GM12878 (cell line): ENCODE measurements at regions not wholly inside any gene's neighbourhood (a gene's known extent, or its start where the extent isn't known, plus 50 kb on each side); places are given as distances from the start of the nearest gene placed in this dataset.

Source experiments
- ATAC-seq: fragments of 200-7000 bp; cut with Tn5 transposase; 3 replicates; pipeline ENCODE4 v1.9.1; 2020; ENCODE audit warnings: mild to moderate bottlenecking, moderate library complexity
- BruUV-seq: library from RNA; stranded (reverse); fragments of 400-500 nt; replicated peaks from 2 replicates; lab custom pipeline; 2021; lab: Mats Ljungman, UMichigan
- CTCF ChIA-PET: fragments of 300-600 bp; sonication (Branson Sonifier 250); formaldehyde crosslinking; extraction: SDS; loops from one replicate; lab custom pipeline; 2021; ENCODE audit warnings: inconsistent platforms; lab: Yijun Ruan, JAX
- POLR2A ChIA-PET: fragments of 350-600 bp; formaldehyde crosslinking; extraction: SDS; loops from one replicate; lab custom pipeline; 2021; ENCODE audit warnings: inconsistent platforms; lab: Charles Lee
- RAD21 ChIA-PET: fragments of 300-600 bp; sonication (Branson Sonifier 250); formaldehyde crosslinking; loops from one replicate; lab custom pipeline; 2023; ENCODE audit warnings: antibody characterized with exemption; ENCODE audit not compliant: unreplicated experiment; lab: Charles Lee
- SMC1A ChIA-PET: fragments of 300-600 bp; sonication (Branson Sonifier 250); formaldehyde crosslinking; loops from one replicate; lab custom pipeline; 2023; ENCODE audit not compliant: unreplicated experiment, uncharacterized antibody; lab: Charles Lee
- DNase-seq: peaks from one replicate; pipeline ENCODE4 v3.0.0-alpha.2; 2011; ENCODE audit warnings: low read depth, low spot score
- FAIRE-seq: peaks from 3 replicates; lab custom pipeline; 2011; peaks lifted over from hg19 to GRCh38; lab: Jason Lieb, UNC
- H2AFZ ChIP-seq: 2 replicates; pipeline ENCODE4 v1.6.0; 2011; ENCODE audit warnings: low read depth, low read length, control low read depth; ENCODE audit not compliant: control insufficient read depth
- H3K27ac ChIP-seq: 2 replicates; pipeline ENCODE4 v1.5.1; 2011; ENCODE audit warnings: control low read depth; ENCODE audit not compliant: control insufficient read depth, insufficient read depth
- H3K27me3 ChIP-seq, 2 experiments: replicated peaks in 1 of 2; 2 replicates each; pipeline versions ENCODE4 v1.6.0 to v1.6.1; 2011; ENCODE audit warnings: low read length in 1 of 2; ENCODE audit not compliant: control insufficient read depth in 2 of 2, insufficient read depth in 2 of 2
- H3K36me3 ChIP-seq, 2 experiments: 2 replicates each; pipeline ENCODE4 v1.5.1; 2011; ENCODE audit warnings: low read length in 1 of 2; ENCODE audit not compliant: control insufficient read depth in 2 of 2, insufficient read depth in 2 of 2
- H3K4me1 ChIP-seq: 2 replicates; pipeline ENCODE4 v1.6.1; 2011; ENCODE audit warnings: mild to moderate bottlenecking, low read length, moderate library complexity, mixed read lengths; ENCODE audit not compliant: control insufficient read depth, insufficient read depth
- H3K4me2 ChIP-seq: 2 replicates; pipeline ENCODE4 v1.6.0; 2011; ENCODE audit warnings: control low read depth; ENCODE audit not compliant: control insufficient read depth, insufficient read depth
- H3K4me3 ChIP-seq: fragments of 200-600 bp; sonication (generic); 2 replicates; pipeline ENCODE4 v1.5.1; 2016
- H3K79me2 ChIP-seq: 2 replicates; pipeline ENCODE4 v1.6.0; 2011; ENCODE audit warnings: low read length; ENCODE audit not compliant: control insufficient read depth, insufficient read depth
- H3K9ac ChIP-seq: 2 replicates; pipeline ENCODE4 v1.8.0; 2011; ENCODE audit warnings: low read length, control low read depth, mixed read lengths; ENCODE audit not compliant: control insufficient read depth, insufficient read depth
- H3K9me3 ChIP-seq: replicated peaks from 3 replicates; pipeline ENCODE4 v1.5.1; 2011; ENCODE audit warnings: mild to moderate bottlenecking, low read length; ENCODE audit not compliant: control insufficient read depth, insufficient read depth
- H4K20me1 ChIP-seq: 2 replicates; pipeline ENCODE4 v1.6.0; 2011; ENCODE audit not compliant: control insufficient read depth, insufficient read depth
- ASH2L ChIP-seq: fragments of 300-600, 200-600 bp; sonication (generic); IDR thresholded peaks from 2 replicates; pipeline ENCODE4 v1.6.1; 2017; ENCODE audit warnings: low read depth, mild to moderate bottlenecking, borderline replicate concordance
- ATF3 ChIP-seq: IDR thresholded peaks from 2 replicates; pipeline ENCODE4 v1.6.1; 2011; ENCODE audit warnings: low read depth, mild to moderate bottlenecking, low read length, moderate library complexity, borderline replicate concordance; ENCODE audit errors: extremely low read depth
- BCLAF1 ChIP-seq: fragments of 450-650 bp; IDR thresholded peaks from 2 replicates; pipeline ENCODE4 v1.6.1; 2017; ENCODE audit warnings: antibody characterized with exemption, mild to moderate bottlenecking, moderate library complexity
- EED ChIP-seq: sonication (generic); IDR thresholded peaks from 2 replicates; pipeline ENCODE4 v1.6.1; 2016; ENCODE audit warnings: antibody characterized with exemption, low read depth
- ETV6 ChIP-seq, 2 experiments: fragments of 450-650 bp in 1 of 2; IDR thresholded peaks in 1 of 2; conservative IDR thresholded peaks in 1 of 2; 2 replicates each; pipeline ENCODE4 v1.6.1; 2014; ENCODE audit warnings: antibody characterized with exemption in 1 of 2, borderline replicate concordance in 1 of 2, low read depth in 1 of 2, mild to moderate bottlenecking in 1 of 2, moderate library complexity in 1 of 2
- GATAD2B ChIP-seq: fragments of 450-650 bp; conservative IDR thresholded peaks from 2 replicates; pipeline ENCODE4 v1.6.1; 2017; ENCODE audit warnings: low read depth, mild to moderate bottlenecking, moderate library complexity
- JUNB ChIP-seq: IDR thresholded peaks from 2 replicates; pipeline ENCODE4 v1.6.1; 2016; ENCODE audit warnings: antibody characterized with exemption, mild to moderate bottlenecking
- KDM1A ChIP-seq: fragments of 200-600 bp; sonication (generic); IDR thresholded peaks from 2 replicates; pipeline ENCODE4 v1.6.1; 2016; ENCODE audit warnings: borderline replicate concordance
- LARP7 ChIP-seq: fragments of 450-650 bp; IDR thresholded peaks from 2 replicates; pipeline ENCODE4 v1.6.1; 2017; ENCODE audit warnings: mild to moderate bottlenecking
- MTA2 ChIP-seq: fragments of 450-650 bp; IDR thresholded peaks from 2 replicates; pipeline ENCODE4 v1.6.1; 2016; ENCODE audit warnings: low read depth, mild to moderate bottlenecking, moderate library complexity
- MTA3 ChIP-seq: IDR thresholded peaks from 2 replicates; pipeline ENCODE4 v1.6.1; 2012; ENCODE audit warnings: low read length, inconsistent platforms, borderline replicate concordance
- MYB ChIP-seq: fragments of 150-350 bp; IDR thresholded peaks from 2 replicates; pipeline ENCODE4 v1.6.1; 2014; ENCODE audit warnings: mild to moderate bottlenecking, low read depth, low read length, borderline replicate concordance
- TCF3 ChIP-seq: IDR thresholded peaks from 2 replicates; pipeline ENCODE4 v1.6.1; 2012; ENCODE audit warnings: low read depth, mild to moderate bottlenecking, low read length, borderline replicate concordance; ENCODE audit not compliant: insufficient read depth
- YY1 ChIP-seq: IDR thresholded peaks from 2 replicates; pipeline ENCODE4 v1.6.1; 2011; ENCODE audit warnings: low read depth, mild to moderate bottlenecking, low read length
- ZBTB33 ChIP-seq: fragments of 450-650 bp; IDR thresholded peaks from 2 replicates; pipeline ENCODE4 v1.6.1; 2017; ENCODE audit warnings: mild to moderate bottlenecking
- ZBTB4 ChIP-seq: fragments of 450-650 bp; formaldehyde crosslinking; IDR thresholded peaks from 2 replicates; pipeline ENCODE4 v1.4.0; 2022; ENCODE audit warnings: mild to moderate bottlenecking, moderate library complexity
- ZNF24 ChIP-seq: fragments of 450-650 bp; IDR thresholded peaks from 2 replicates; pipeline ENCODE4 v1.6.1; 2017; ENCODE audit warnings: antibody characterized with exemption, mild to moderate bottlenecking
- WGBS: methylation state at CpG from one replicate; pipeline ENCODE4 v1.1.6; 2016; ENCODE audit warnings: low lambda C conversion rate; ENCODE audit not compliant: insufficient replicate concordance, insufficient coverage; ENCODE audit errors: missing lambda C conversion rate; 5-methylcytosine and 5-hydroxymethylcytosine counted together
- in situ Hi-C: fragments of 300-500 bp; cut with MboI; formaldehyde crosslinking; loops from 9 replicates; pipeline ENCODE4 v1.14.3; 2018; ENCODE audit warnings: mixed read lengths
- intact Hi-C: fragments of 100-400 bp; cut with micrococcal nuclease; formaldehyde crosslinking; loops from one replicate; pipeline ENCODE4 v1.14.2; 2022; ENCODE audit not compliant: unreplicated experiment

- DNase-seq, result no peak
- TF ChIP-seq MTA2 (no peak), ZBTB33 (no peak), ATF3 (no peak), ASH2L (no peak), MYB (no peak), BCLAF1 (no peak), ZNF24 (no peak), JUNB (no peak), LARP7 (no peak), TCF3 (no peak), MTA3 (no peak), YY1 (no peak), KDM1A (no peak), ZBTB4 (no peak), EED (no peak), GATAD2B (no peak), ETV6 (conservative IDR thresholded peaks at IDR 0.05 in 1 of 2, IDR thresholded peaks at IDR 0.05 in 1 of 2; ENCODE audit: borderline replicate concordance in 1 of 2, low read depth in 1 of 2) (no peak)
- TF ChIP-seq, all 136 proteins: peak for 0
- ChIA-PET CTCF (no interaction called here), SMC1A (no interaction called here), RAD21 (no interaction called here), POLR2A (no interaction called here)
- 29% methylated on average over 3 of the region's 3 CpGs for WGBS
- in situ Hi-C loops (no loop called here), intact Hi-C loops (no loop called here)
- Histone ChIP-seq H2AFZ (no peak overlapping the region), H3K4me2 (no peak overlapping the region), H3K27ac (no peak overlapping the region), H3K27me3 (no peaks in the 10 kb centered on the region), H3K9ac (no peak overlapping the region), H3K36me3 (no peaks in the 10 kb centered on the region), H3K4me3 (no peak overlapping the region), H4K20me1 (no peaks in the 10 kb centered on the region), H3K4me1 (no peaks in the 10 kb centered on the region), H3K79me2 (no peaks in the 10 kb centered on the region), H3K9me3 (no peaks in the 10 kb centered on the region)
- FAIRE-seq (no peak), ATAC-seq (no peak)
- BruUV-seq, result no TSS peak
Measured at GRCh38 chr11:28598531-28598930, 490.3 kb downstream of the METTL15 start.
